K562 (cell line): ENCODE measurements at regions not wholly inside any gene's neighbourhood (a gene's known extent, or its start where the extent isn't known, plus 50 kb on each side); places are given as distances from the start of the nearest gene placed in this dataset.

Experiments used
- ATAC-seq: fragments of 200-7000 bp; cut with Tn5 transposase; 3 replicates; pipeline ENCODE4 v1.9.1; 2020; ENCODE audit warnings: moderate library complexity
- BruUV-seq: library from RNA; stranded (reverse); fragments of 400-500 nt; replicated peaks from 2 replicates; lab custom pipeline; 2021; lab: Mats Ljungman, UMichigan
- CTCF ChIA-PET: fragments of 300-600 bp; formaldehyde crosslinking; extraction: SDS; loops from one replicate; lab custom pipeline; 2021; ENCODE audit warnings: low intra/inter-chr PET ratio; lab: Yijun Ruan, JAX
- POLR2A ChIA-PET: fragments of 300-600, 350-650 bp; sonication (Branson Sonifier 250); formaldehyde crosslinking; extraction: SDS; loops from one replicate; lab custom pipeline; 2021; ENCODE audit warnings: antibody characterized with exemption, inconsistent platforms; lab: Yijun Ruan, JAX
- DNase-seq, 4 experiments: peaks; one replicate each; pipeline versions ENCODE4 v3.0.0 to v3.0.0-alpha.2; 2011 to 2018; ENCODE audit warnings: low spot score in 3 of 4, mixed read lengths in 3 of 4; ENCODE audit errors: extremely low read depth in 1 of 4
- FAIRE-seq: peaks from 2 replicates; lab custom pipeline; 2011; peaks lifted over from hg19 to GRCh38; lab: Jason Lieb, UNC
- H2AFZ ChIP-seq: 2 replicates; pipeline ENCODE4 v1.6.0; 2011; ENCODE audit warnings: low read depth, low read length, control low read depth, inconsistent platforms
- H3K27ac ChIP-seq: fragments of 200-600 bp; 3 replicates; pipeline ENCODE4 v1.8.0; 2011; ENCODE audit warnings: low read depth, mild to moderate bottlenecking, control low read depth, inconsistent platforms, low read length, moderate library complexity, mixed read lengths; ENCODE audit errors: extremely low read depth
- H3K27me3 ChIP-seq, 2 experiments: fragments of 300-600 bp in 1 of 2; 2 replicates in 1 of 2; 3 replicates in 1 of 2; pipeline versions ENCODE4 v1.6.0 to v1.8.0; 2011; ENCODE audit warnings: inconsistent platforms in 2 of 2, low read length in 2 of 2, mild to moderate bottlenecking in 1 of 2, mixed read lengths in 1 of 2, moderate library complexity in 1 of 2; ENCODE audit not compliant: control insufficient read depth in 2 of 2, insufficient read depth in 2 of 2
- H3K36me3 ChIP-seq: fragments of 300-600 bp; 3 replicates; pipeline ENCODE4 v1.8.0; 2011; ENCODE audit warnings: mild to moderate bottlenecking, low read length, inconsistent platforms; ENCODE audit not compliant: control insufficient read depth, insufficient read depth
- H3K4me1 ChIP-seq, 2 experiments: fragments of 200-600 bp in 1 of 2; replicated peaks in 1 of 2; 2 replicates in 1 of 2; 3 replicates in 1 of 2; pipeline versions ENCODE4 v1.5.1 to v1.8.0; 2011; ENCODE audit warnings: inconsistent platforms in 2 of 2, low read length in 2 of 2, mild to moderate bottlenecking in 1 of 2, mixed read lengths in 1 of 2, moderate library complexity in 1 of 2; ENCODE audit not compliant: control insufficient read depth in 2 of 2, insufficient read depth in 2 of 2
- H3K4me2 ChIP-seq: 2 replicates; pipeline ENCODE4 v1.6.1; 2011; ENCODE audit warnings: low read length, control low read depth, inconsistent platforms, mixed read lengths; ENCODE audit not compliant: insufficient read depth
- H3K4me3 ChIP-seq: fragments of 200-600 bp; sonication (generic), shearing (Covaris generic); 2 replicates; pipeline ENCODE4 v1.5.1; 2016; ENCODE audit warnings: control low read depth, inconsistent platforms
- H3K79me2 ChIP-seq: fragments of 200-600 bp; 3 replicates; pipeline ENCODE4 v1.8.0; 2011; ENCODE audit warnings: low read length, inconsistent platforms; ENCODE audit not compliant: control insufficient read depth, insufficient read depth
- H3K9ac ChIP-seq, 2 experiments: 2 replicates each; pipeline versions ENCODE4 v1.6.0 to v1.6.1; 2011; ENCODE audit warnings: low read depth in 2 of 2, low read length in 2 of 2, control low read depth in 1 of 2, inconsistent platforms in 1 of 2, mild to moderate bottlenecking in 1 of 2, mixed read lengths in 1 of 2; ENCODE audit not compliant: insufficient read depth in 1 of 2
- H3K9me1 ChIP-seq: one replicate; pipeline ENCODE4 v1.6.0; 2011; ENCODE audit warnings: inconsistent platforms, mild to moderate bottlenecking, low read length, moderate library complexity; ENCODE audit not compliant: control insufficient read depth, insufficient read depth
- H3K9me3 ChIP-seq: replicated peaks from 2 replicates; pipeline ENCODE4 v1.5.1; 2011; ENCODE audit warnings: low read depth, low read length, inconsistent platforms; ENCODE audit not compliant: control insufficient read depth, insufficient read depth
- H4K20me1 ChIP-seq: replicated peaks from 2 replicates; pipeline ENCODE4 v1.6.1; 2011; ENCODE audit warnings: low read length, inconsistent platforms, mixed read lengths; ENCODE audit not compliant: control insufficient read depth, insufficient read depth
- ELF1 ChIP-seq: fragments of 200-800 bp; sonication (Bioruptor generic); IDR thresholded peaks from 2 replicates; pipeline ENCODE4 v1.6.1; 2016; ENCODE audit warnings: missing genetic modification characterization, missing compliant biosample characterization
- ETV6 ChIP-seq, 3 experiments: fragments of 150-350 bp in 1 of 3; sonication (generic) in 1 of 3; formaldehyde crosslinking in 1 of 3; IDR thresholded peaks; 2 replicates each; pipeline versions ENCODE4 v1.6.1 to v1.8.0; 2014 to 2022; ENCODE audit warnings: borderline replicate concordance in 2 of 3, low read depth in 2 of 3, antibody characterized with exemption in 1 of 3, low read length in 1 of 3, mild to moderate bottlenecking in 1 of 3, missing genetic modification reagents in 1 of 3
- MEIS2 ChIP-seq: fragments of 450-650 bp; IDR thresholded peaks from 2 replicates; pipeline ENCODE4 v1.6.1; 2014; ENCODE audit warnings: mild to moderate bottlenecking; ENCODE audit not compliant: partially characterized antibody
- SPI1 ChIP-seq: IDR thresholded peaks from 2 replicates; pipeline ENCODE4 v1.6.1; 2011; ENCODE audit warnings: low read depth, low read length, control low read depth, borderline replicate concordance
- ZC3H8 ChIP-seq: fragments of 450-650 bp; IDR thresholded peaks from 2 replicates; pipeline ENCODE4 v1.6.1; 2017
- ZNF23 ChIP-seq: fragments of 250-450 bp; sonication (Bioruptor Pico); IDR thresholded peaks from 2 replicates; pipeline ENCODE4 v1.4.0; 2020; ENCODE audit warnings: mild to moderate bottlenecking
- ZNF311 ChIP-seq: fragments of 250-450 bp; sonication (Bioruptor Pico); IDR thresholded peaks from 2 replicates; pipeline ENCODE4 v1.4.0; 2020; ENCODE audit warnings: mild to moderate bottlenecking, moderate library complexity
- WGBS: fragments of 100-300 bp; shearing (Covaris generic); methylation state at CpG from one replicate; pipeline ENCODE4 v1.1.6; 2016; ENCODE audit warnings: low coverage, mixed read lengths; ENCODE audit not compliant: insufficient coverage; ENCODE audit errors: missing lambda C conversion rate; 5-methylcytosine and 5-hydroxymethylcytosine counted together
- in situ Hi-C: fragments of 300-500 bp; cut with MboI; formaldehyde crosslinking; loops from 4 replicates; pipeline ENCODE4 v1.15.0; 2018; ENCODE audit warnings: inconsistent platforms, mixed read lengths
- intact Hi-C: fragments of 100-400 bp; cut with micrococcal nuclease; formaldehyde crosslinking; loops from 2 replicates; pipeline ENCODE4 v1.14.2; 2022
- TF ChIP-seq, protein P1 (sequence below), 2 experiments: fragments of 450-650 bp in 1 of 2; IDR thresholded peaks; 2 replicates each; pipeline ENCODE4 v1.6.1; 2011 to 2017; ENCODE audit warnings: low read depth in 2 of 2, antibody characterized with exemption in 1 of 2, borderline replicate concordance in 1 of 2, low read length in 1 of 2, mild to moderate bottlenecking in 1 of 2, mixed read lengths in 1 of 2; ENCODE audit not compliant: control insufficient read depth in 1 of 2
- TF ChIP-seq, protein P2 (sequence below): fragments of 450-650 bp; IDR thresholded peaks from 2 replicates; pipeline ENCODE4 v1.6.1; 2016
- TF ChIP-seq, protein P3 (sequence below), 2 experiments: IDR thresholded peaks in 1 of 2; conservative IDR thresholded peaks in 1 of 2; 2 replicates each; pipeline ENCODE4 v1.6.1; 2016; ENCODE audit warnings: low read depth in 2 of 2, mild to moderate bottlenecking in 1 of 2, missing compliant biosample characterization in 1 of 2, missing genetic modification characterization in 1 of 2, moderate library complexity in 1 of 2

DNA sequence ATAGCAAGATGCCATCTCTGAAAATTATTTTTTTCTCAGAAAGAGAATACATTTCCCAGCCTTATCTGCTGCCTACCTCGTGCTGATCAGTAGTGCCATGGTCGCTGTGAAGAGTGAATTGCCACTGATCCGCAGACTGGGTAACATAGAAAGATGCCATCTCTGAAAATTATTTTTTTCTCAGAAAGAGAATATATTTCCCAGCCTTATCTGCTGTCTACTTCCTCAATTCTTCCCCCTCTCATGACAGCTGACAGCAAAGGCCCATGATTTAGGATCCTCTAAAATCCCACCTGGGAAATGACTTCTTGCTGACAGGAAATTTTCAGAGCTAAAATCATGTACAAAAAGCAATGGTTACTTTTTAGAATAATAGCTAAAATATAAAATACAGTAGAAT, 92.5 kb upstream of the AHR start:
- in situ Hi-C loops: no loop called here
- Histone ChIP-seq H3K4me3 (no peak overlapping the region), H3K27ac (peak overlapping the region; percentile 30; the same call in 1 of the 3 replicates), H3K79me2 (no peaks in the 10 kb centered on the region), H3K9me1 (no peaks in the 10 kb centered on the region), H4K20me1 (no peaks in the 10 kb centered on the region), H3K27me3 (no peaks in the 10 kb centered on the region), H2AFZ (no peak overlapping the region), H3K4me1 (peaks cover 0 to 3% of the 10 kb centered on the region in 2 experiments; a peak in 1 of 5 replicates), H3K9me3 (no peaks in the 10 kb centered on the region), H3K4me2 (no peak overlapping the region), H3K9ac (no peak overlapping the region), H3K36me3 (no peaks in the 10 kb centered on the region)
- FAIRE-seq (no peak), ATAC-seq (0 out of 3 replicates have a peak, but pooled peaks have one; percentile 25), DNase-seq (peak in 1 of 4 experiments; percentile 23)
- no TSS peak for BruUV-seq
- intact Hi-C loops: no loop called here
- POLR2A ChIA-PET: no interaction called here
- TF ChIP-seq, protein P1, sequence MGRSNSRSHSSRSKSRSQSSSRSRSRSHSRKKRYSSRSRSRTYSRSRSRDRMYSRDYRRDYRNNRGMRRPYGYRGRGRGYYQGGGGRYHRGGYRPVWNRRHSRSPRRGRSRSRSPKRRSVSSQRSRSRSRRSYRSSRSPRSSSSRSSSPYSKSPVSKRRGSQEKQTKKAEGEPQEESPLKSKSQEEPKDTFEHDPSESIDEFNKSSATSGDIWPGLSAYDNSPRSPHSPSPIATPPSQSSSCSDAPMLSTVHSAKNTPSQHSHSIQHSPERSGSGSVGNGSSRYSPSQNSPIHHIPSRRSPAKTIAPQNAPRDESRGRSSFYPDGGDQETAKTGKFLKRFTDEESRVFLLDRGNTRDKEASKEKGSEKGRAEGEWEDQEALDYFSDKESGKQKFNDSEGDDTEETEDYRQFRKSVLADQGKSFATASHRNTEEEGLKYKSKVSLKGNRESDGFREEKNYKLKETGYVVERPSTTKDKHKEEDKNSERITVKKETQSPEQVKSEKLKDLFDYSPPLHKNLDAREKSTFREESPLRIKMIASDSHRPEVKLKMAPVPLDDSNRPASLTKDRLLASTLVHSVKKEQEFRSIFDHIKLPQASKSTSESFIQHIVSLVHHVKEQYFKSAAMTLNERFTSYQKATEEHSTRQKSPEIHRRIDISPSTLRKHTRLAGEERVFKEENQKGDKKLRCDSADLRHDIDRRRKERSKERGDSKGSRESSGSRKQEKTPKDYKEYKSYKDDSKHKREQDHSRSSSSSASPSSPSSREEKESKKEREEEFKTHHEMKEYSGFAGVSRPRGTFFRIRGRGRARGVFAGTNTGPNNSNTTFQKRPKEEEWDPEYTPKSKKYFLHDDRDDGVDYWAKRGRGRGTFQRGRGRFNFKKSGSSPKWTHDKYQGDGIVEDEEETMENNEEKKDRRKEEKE (IDR thresholded peaks at IDR 0.05; ENCODE audit: borderline replicate concordance in 1 of 2, control insufficient read depth in 1 of 2, low read depth in 2 of 2, low read length in 1 of 2): no peak
- TF ChIP-seq SPI1 (0 out of 2 replicates have a peak, but pooled peaks have one; percentile 3), ELF1 (tag) (0 out of 2 replicates have a peak, but pooled peaks have one; percentile 4), MEIS2 (peak; percentile 94), ETV6 (IDR thresholded peaks at IDR 0.05; ENCODE audit: borderline replicate concordance in 1 of 2, low read depth in 2 of 2, low read length in 1 of 2) (peak in 1 of 2 experiments; percentile 76; a peak in 1 of 4 replicates), ETV6 (CRISPR knock-in tag; IDR thresholded peaks at IDR 0.05; ENCODE audit: borderline replicate concordance) (no peak), ZNF311 (CRISPR knock-in tag) (0 out of 2 replicates have a peak, but pooled peaks have one; percentile 12), ZNF23 (CRISPR knock-in tag) (no peak), ZC3H8 (no peak)
- TF ChIP-seq, protein P2, sequence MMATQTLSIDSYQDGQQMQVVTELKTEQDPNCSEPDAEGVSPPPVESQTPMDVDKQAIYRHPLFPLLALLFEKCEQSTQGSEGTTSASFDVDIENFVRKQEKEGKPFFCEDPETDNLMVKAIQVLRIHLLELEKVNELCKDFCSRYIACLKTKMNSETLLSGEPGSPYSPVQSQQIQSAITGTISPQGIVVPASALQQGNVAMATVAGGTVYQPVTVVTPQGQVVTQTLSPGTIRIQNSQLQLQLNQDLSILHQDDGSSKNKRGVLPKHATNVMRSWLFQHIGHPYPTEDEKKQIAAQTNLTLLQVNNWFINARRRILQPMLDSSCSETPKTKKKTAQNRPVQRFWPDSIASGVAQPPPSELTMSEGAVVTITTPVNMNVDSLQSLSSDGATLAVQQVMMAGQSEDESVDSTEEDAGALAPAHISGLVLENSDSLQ: peak; percentile 86
- TF ChIP-seq, protein P3, sequence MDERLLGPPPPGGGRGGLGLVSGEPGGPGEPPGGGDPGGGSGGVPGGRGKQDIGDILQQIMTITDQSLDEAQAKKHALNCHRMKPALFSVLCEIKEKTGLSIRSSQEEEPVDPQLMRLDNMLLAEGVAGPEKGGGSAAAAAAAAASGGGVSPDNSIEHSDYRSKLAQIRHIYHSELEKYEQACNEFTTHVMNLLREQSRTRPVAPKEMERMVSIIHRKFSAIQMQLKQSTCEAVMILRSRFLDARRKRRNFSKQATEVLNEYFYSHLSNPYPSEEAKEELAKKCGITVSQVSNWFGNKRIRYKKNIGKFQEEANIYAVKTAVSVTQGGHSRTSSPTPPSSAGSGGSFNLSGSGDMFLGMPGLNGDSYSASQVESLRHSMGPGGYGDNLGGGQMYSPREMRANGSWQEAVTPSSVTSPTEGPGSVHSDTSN (CRISPR knock-in tag; IDR thresholded peaks at IDR 0.05; ENCODE audit: low read depth): peak; percentile 23; the same call in 1 of the 2 replicates
- TF ChIP-seq, protein P3 (tag; conservative IDR thresholded peaks at IDR 0.05; ENCODE audit: low read depth): peak; percentile 87
- 8% methylated on average over 3 of the region's 3 CpGs for WGBS
- CTCF ChIA-PET: no interaction called here
